Left cardiac atrium (tissue), 4 donors: ENCODE measurements at regions not wholly inside any gene's neighbourhood (a gene's known extent, or its start where the extent isn't known, plus 50 kb on each side); places are given as distances from the start of the nearest gene placed in this dataset.
"Not testable (repeated sequence)": the region's sequence is repeated elsewhere in the genome, so short reads cannot be mapped to it uniquely, and the experiment has no call there.

Experiments
- ATAC-seq, 2 donors: fragments of 200-7000 bp; cut with Tn5 transposase; one replicate each; pipeline ENCODE4 v1.9.1; 2020; ENCODE audit warnings: mild to moderate bottlenecking in 2 of 2, moderate library complexity in 2 of 2
- DNase-seq: peaks from one replicate; pipeline ENCODE4 v3.0.0-alpha.2; 2020
- intact Hi-C, 2 donors: fragments of 100-400 bp; cut with DNase I; formaldehyde crosslinking; loops; one replicate each; pipeline versions ENCODE4 v1.14.1 to v1.15.1; 2022 to 2023
- donor health status: DM: no; HTN: yes; CAD: no.
- donor health status: DM: no; HTN: yes; CAD: no; lungs with severe emphysema.
- donor health status: DM: yes; HTN: yes; CAD: no.
- donor health status: Dilated cardiomyopathy.

GRCh38 chr3:192060160-192060781 is 599.3 kb downstream of the PYDC2 start:
- no peak for DNase-seq
- intact Hi-C loops = no loop called here
- ATAC-seq = no peak

- intact Hi-C loops = no loop called here
- DNase-seq (no peak), ATAC-seq (no peak)
Measured at GRCh38 chr3:192061426-192061825, 600.5 kb downstream of the PYDC2 start.

- DNase-seq (no peak), ATAC-seq (no peak)
- intact Hi-C loops = no loop called here
Measured at GRCh38 chr3:192062186-192062585, 601.2 kb downstream of the PYDC2 start.

- intact Hi-C loops = no loop called here
- ATAC-seq (peak in 1 of 2 donors; percentile 71), DNase-seq (peak; percentile 24)
Measured at GRCh38 chr3:192063570-192063969, 602.6 kb downstream of the PYDC2 start.

- DNase-seq = no peak
- no peak for ATAC-seq
- intact Hi-C loops = no loop called here
Measured at GRCh38 chr3:192064959-192065358, 604.0 kb downstream of the PYDC2 start.

GRCh38 chr3:192066253-192066652 is 605.3 kb downstream of the PYDC2 start:
- ATAC-seq, DNase-seq, intact Hi-C loops: not testable (repeated sequence)

- intact Hi-C loops = no loop called here
Measured at GRCh38 chr3:192068464-192069254, 607.7 kb downstream of the PYDC2 start.

GRCh38 chr3:192077795-192078497 is 617.0 kb downstream of the PYDC2 start:
- intact Hi-C loops = no loop called here
- no peak for DNase-seq
- no peak for ATAC-seq

More at GRCh38 chr3:192068464-192069254, 607.7 kb downstream of the PYDC2 start:
- DNase-seq = no peak
- ATAC-seq = no peak

- DNase-seq (no peak), ATAC-seq (no peak)
- intact Hi-C loops = no loop called here
Measured at GRCh38 chr3:192079098-192079497, 618.1 kb downstream of the PYDC2 start.

GRCh38 chr3:192080336-192080735 is 619.4 kb downstream of the PYDC2 start:
- DNase-seq (no peak), ATAC-seq (no peak)
- intact Hi-C loops = no loop called here

GRCh38 chr3:192082730-192083660 is 622.0 kb downstream of the PYDC2 start:
- DNase-seq = no peak
- no peak for ATAC-seq
- intact Hi-C loops = no loop called here
